ENCODE measurements at regions not wholly inside any gene's neighbourhood (a gene's known extent, or its start where the extent isn't known, plus 50 kb on each side); places are given as distances from the start of the nearest gene placed in this dataset.

DNA sequence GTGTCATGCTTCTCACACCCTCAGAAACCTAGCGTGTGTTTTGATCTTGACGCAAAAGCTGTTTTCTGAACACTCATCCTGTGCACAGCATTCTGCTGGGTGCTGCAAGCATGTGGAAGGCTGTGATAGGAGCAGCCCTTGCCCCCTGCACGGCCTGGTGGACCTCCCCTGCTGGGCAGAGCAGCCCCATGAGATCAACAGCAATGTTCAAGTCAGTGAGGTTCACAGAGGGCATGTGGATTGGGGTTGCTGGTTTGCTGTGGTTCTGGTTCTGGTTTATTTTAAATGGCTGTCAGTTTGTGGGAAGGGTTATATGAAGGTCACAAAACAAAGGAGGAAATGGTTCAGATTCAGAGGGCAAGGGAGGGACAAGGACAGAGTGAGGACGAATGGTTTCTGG is 71.3 kb downstream of the SOWAHC start:
- no peak for TF ChIP-seq POLR2AphosphoS5 (IDR thresholded peaks at IDR 0.05)
- TF ChIP-seq, protein P1, sequence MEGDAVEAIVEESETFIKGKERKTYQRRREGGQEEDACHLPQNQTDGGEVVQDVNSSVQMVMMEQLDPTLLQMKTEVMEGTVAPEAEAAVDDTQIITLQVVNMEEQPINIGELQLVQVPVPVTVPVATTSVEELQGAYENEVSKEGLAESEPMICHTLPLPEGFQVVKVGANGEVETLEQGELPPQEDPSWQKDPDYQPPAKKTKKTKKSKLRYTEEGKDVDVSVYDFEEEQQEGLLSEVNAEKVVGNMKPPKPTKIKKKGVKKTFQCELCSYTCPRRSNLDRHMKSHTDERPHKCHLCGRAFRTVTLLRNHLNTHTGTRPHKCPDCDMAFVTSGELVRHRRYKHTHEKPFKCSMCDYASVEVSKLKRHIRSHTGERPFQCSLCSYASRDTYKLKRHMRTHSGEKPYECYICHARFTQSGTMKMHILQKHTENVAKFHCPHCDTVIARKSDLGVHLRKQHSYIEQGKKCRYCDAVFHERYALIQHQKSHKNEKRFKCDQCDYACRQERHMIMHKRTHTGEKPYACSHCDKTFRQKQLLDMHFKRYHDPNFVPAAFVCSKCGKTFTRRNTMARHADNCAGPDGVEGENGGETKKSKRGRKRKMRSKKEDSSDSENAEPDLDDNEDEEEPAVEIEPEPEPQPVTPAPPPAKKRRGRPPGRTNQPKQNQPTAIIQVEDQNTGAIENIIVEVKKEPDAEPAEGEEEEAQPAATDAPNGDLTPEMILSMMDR (IDR thresholded peaks at IDR 0.05) = no peak
- no peak for TF ChIP-seq POLR2A (IDR thresholded peaks at IDR 0.05)
- no peak for TF ChIP-seq EP300 (IDR thresholded peaks at IDR 0.05)
- no peak overlapping the region for H3K27ac ChIP-seq
- no peak overlapping the region for H3K4me3 ChIP-seq
- no peaks in the 10 kb centered on the region for H3K9me3 ChIP-seq
- 77 to 78% methylated on average over 3 to 4 of the region's 4 CpGs for WGBS, 2 donors
- ATAC-seq (ENCODE audit: low FRiP score in 2 of 2) = no peak
- no peak for DNase-seq
- H3K4me1 ChIP-seq = peaks cover 17 to 21% (median 18%) of the 10 kb centered on the region in 4 donors
- H3K27me3 ChIP-seq = no peaks in the 10 kb centered on the region
- no peaks in the 10 kb centered on the region for H3K36me3 ChIP-seq

DNA sequence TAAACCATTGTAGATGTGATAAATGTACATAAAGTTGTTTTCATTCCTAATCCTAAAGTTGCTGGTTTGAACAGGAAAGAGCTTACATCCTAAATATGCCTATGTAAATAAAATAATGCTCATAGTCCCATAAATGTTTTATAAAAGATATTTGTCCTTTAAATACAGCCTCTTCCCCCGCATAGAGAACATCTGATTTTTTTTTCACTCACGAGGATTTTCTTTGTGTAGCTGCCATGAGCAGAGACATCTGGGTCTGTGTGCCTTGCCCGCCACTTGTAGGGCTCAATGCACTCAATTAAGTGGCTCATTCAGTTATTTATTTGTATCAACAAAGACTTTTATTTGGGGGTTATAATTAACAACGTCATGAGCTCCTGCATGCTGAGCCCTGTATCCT is 72.8 kb downstream of the SOWAHC start:
- ATAC-seq (ENCODE audit: low FRiP score in 2 of 2) (no peak), DNase-seq (no peak)
- Histone ChIP-seq H3K4me3 (no peak overlapping the region), H3K9me3 (no peaks in the 10 kb centered on the region), H3K36me3 (no peaks in the 10 kb centered on the region), H3K4me1 (peaks cover 20 to 30% (median 22%) of the 10 kb centered on the region in 4 donors), H3K27ac (no peak overlapping the region), H3K27me3 (no peaks in the 10 kb centered on the region)
- WGBS, 2 donors = 82 to 84% methylated on average over 4 of the region's 4 CpGs
- TF ChIP-seq, protein P1 (IDR thresholded peaks at IDR 0.05) = no peak
- TF ChIP-seq POLR2A (IDR thresholded peaks at IDR 0.05) (no peak), EP300 (IDR thresholded peaks at IDR 0.05) (no peak), POLR2AphosphoS5 (IDR thresholded peaks at IDR 0.05) (no peak)

DNA sequence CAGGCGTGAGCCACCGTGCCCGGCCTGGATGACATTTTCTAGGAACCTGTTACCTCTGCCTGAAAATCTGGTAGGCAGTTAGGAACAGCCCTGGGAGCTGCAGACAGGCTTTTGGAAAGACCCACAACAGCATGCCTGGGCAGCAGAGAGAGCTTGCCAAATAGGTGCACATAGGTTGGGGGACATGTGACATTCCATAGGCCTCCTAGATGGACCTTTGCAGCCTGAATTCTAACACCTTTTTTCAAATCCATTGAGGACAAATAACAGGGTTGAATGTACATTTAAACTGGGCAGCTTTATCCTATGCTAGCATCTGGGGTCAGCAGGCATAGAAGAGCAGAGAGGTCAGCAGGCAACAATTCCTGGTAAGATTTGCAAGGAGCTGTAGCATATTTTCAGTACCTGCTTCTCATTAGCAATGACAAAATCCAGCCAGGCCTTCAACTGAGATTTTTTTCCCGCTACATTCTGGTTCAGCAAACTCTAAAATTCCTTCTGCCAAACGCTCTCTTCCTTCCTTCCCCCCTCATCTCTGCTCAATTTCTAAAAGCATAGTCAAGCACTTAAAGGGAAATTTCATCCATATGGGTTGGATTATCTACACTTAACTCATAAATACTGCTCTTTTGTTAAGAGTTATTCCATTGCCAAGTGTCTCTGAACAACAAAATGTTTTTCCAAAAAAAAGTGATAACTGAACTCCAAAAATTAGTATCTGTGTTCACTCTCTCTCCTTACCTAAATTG is 75.2 kb downstream of the SOWAHC start:
- Histone ChIP-seq H3K27me3 (no peaks in the 10 kb centered on the region), H3K27ac (peak overlapping the region in 1 of 4 donors; percentile 47), H3K4me1 (peaks cover 28 to 38% (median 31%) of the 10 kb centered on the region in 4 donors), H3K36me3 (no peaks in the 10 kb centered on the region), H3K4me3 (no peak overlapping the region), H3K9me3 (no peaks in the 10 kb centered on the region)
- ATAC-seq (ENCODE audit: low FRiP score in 2 of 2) (no peak), DNase-seq (no peak)
- TF ChIP-seq EP300 (IDR thresholded peaks at IDR 0.05) (no peak), POLR2AphosphoS5 (IDR thresholded peaks at IDR 0.05) (no peak), POLR2A (IDR thresholded peaks at IDR 0.05) (no peak)
- TF ChIP-seq, protein P1 (IDR thresholded peaks at IDR 0.05) = no peak
- 69 to 86% methylated on average over 5 of the region's 5 CpGs for WGBS, 2 donors

DNA sequence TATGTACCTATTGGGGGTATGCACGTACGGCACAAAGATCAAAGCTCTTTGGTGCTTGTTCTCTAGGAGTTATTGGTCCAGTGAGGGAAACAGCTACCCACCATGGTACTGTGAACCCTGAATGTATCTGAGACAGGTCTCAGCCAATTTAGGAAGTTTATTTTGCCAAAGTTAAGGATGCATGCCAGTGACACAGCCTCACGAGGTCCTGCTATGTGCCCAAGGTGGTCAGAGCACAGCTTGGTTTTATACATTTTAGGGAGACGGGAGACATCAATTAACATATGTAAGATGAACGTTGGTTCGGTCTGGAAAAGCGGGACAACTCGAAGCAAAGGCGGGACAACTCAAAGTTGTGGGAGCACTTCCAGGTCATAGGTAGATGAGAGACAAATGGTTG is 75.8 kb downstream of the SOWAHC start:
- DNase-seq = no peak
- Histone ChIP-seq H3K27me3 (no peaks in the 10 kb centered on the region), H3K27ac (peak overlapping the region in 3 of 4 donors; percentile 47 to 81 (median 78)), H3K4me1 (peaks cover 31 to 40% (median 32%) of the 10 kb centered on the region in 4 donors), H3K36me3 (no peaks in the 10 kb centered on the region), H3K9me3 (no peaks in the 10 kb centered on the region), H3K4me3 (no peak overlapping the region)
- TF ChIP-seq, protein P1 (IDR thresholded peaks at IDR 0.05) = no peak
- TF ChIP-seq POLR2AphosphoS5 (IDR thresholded peaks at IDR 0.05) (no peak), EP300 (IDR thresholded peaks at IDR 0.05) (no peak), POLR2A (IDR thresholded peaks at IDR 0.05) (no peak)
- WGBS, 2 donors = 90 to 92% methylated on average over 9 of the region's 9 CpGs
- no peak for ATAC-seq (ENCODE audit: low FRiP score in 2 of 2)

DNA sequence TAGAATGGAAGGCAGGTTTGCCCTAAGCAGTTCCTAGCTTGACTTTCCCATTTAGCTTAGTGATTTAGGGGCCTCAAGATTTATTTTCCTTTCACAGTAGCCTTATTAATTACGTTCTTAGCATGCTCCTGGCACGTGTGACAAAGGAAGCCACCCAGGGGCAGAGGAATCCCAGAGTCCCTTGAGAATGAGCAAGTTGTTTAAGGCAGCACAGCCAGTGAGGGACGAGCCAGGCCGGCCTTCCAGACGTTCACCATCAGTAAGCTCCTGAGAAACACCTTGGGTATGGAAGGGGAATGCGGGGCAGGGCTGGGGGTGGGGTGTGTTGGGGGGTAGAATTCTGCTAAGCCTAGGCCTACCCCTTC is 76.3 kb downstream of the SOWAHC start:
- TF ChIP-seq POLR2A (IDR thresholded peaks at IDR 0.05) (no peak), EP300 (IDR thresholded peaks at IDR 0.05) (no peak)
- Histone ChIP-seq H3K4me3 (no peak overlapping the region), H3K36me3 (no peaks in the 10 kb centered on the region), H3K27ac (peak overlapping the region; percentile 47 to 81 (median 72)), H3K4me1 (peaks cover 31 to 40% (median 32%) of the 10 kb centered on the region in 4 donors), H3K27me3 (no peaks in the 10 kb centered on the region), H3K9me3 (no peaks in the 10 kb centered on the region)
- whole genome bisulfite sequencing, 2 donors = 40 to 56% methylated on average over 6 of the region's 6 CpGs
- DNase-seq (no peak), ATAC-seq (ENCODE audit: low FRiP score in 2 of 2) (peak in 1 of 2 donors; percentile 23)
